ENCODE measurements at regions not wholly inside any gene's neighbourhood (a gene's known extent, or its start where the extent isn't known, plus 50 kb on each side); places are given as distances from the start of the nearest gene placed in this dataset.

GRCh38 chrX:43589735-43590134 lies 66.4 kb upstream of the MAOA start:
- TF ChIP-seq BHLHE40 (IDR thresholded peaks at IDR 0.05; ENCODE audit: borderline replicate concordance) (no peak), PKNOX1 (IDR thresholded peaks at IDR 0.05) (no peak), SP1 (IDR thresholded peaks at IDR 0.05) (no peak), ELF4 (IDR thresholded peaks at IDR 0.05) (no peak), TARDBP (IDR thresholded peaks at IDR 0.05) (no peak), FOXA1 (IDR thresholded peaks at IDR 0.05) (no peak), ZNF384 (IDR thresholded peaks at IDR 0.05) (no peak), FOXM1 (IDR thresholded peaks at IDR 0.05; ENCODE audit: borderline replicate concordance) (no peak), FOXK2 (IDR thresholded peaks at IDR 0.05) (no peak), HDGF (IDR thresholded peaks at IDR 0.05; ENCODE audit: borderline replicate concordance) (no peak), NFRKB (IDR thresholded peaks at IDR 0.05) (no peak), ARNT (IDR thresholded peaks at IDR 0.05) (no peak), SUZ12 (IDR thresholded peaks at IDR 0.05) (no peak)

Data from HEK293T (cell line).